HFFc6 (cell line): ENCODE measurements at regions not wholly inside any gene's neighbourhood (a gene's known extent, or its start where the extent isn't known, plus 50 kb on each side); places are given as distances from the start of the nearest gene placed in this dataset.
"Not testable (repeated sequence)": the region's sequence is repeated elsewhere in the genome, so short reads cannot be mapped to it uniquely, and the experiment has no call there.

Experiments
- DNase-seq: peaks from one replicate; pipeline ENCODE4 v3.0.0-alpha.2; 2018
- H3K27ac Mint-ChIP-seq: 2 replicates; pipeline ENCODE4 v1.8.0; 2020; ENCODE audit warnings: mild to moderate bottlenecking, mixed read lengths
- H3K27me3 Mint-ChIP-seq: 2 replicates; pipeline ENCODE4 v1.8.0; 2021; ENCODE audit warnings: mild to moderate bottlenecking, moderate library complexity, mixed read lengths; ENCODE audit not compliant: insufficient read depth
- H3K36me3 Mint-ChIP-seq: 2 replicates; pipeline ENCODE4 v1.8.0; 2021; ENCODE audit warnings: low read depth, mixed read lengths
- H3K4me1 Mint-ChIP-seq: 2 replicates; pipeline ENCODE4 v1.8.0; 2020; ENCODE audit warnings: low read depth, mixed read lengths
- H3K4me3 Mint-ChIP-seq: 2 replicates; pipeline ENCODE4 v1.8.0; 2020; ENCODE audit warnings: mild to moderate bottlenecking, moderate library complexity, mixed read lengths
- H3K9me3 Mint-ChIP-seq: 2 replicates; pipeline ENCODE4 v1.8.0; 2020; ENCODE audit warnings: mild to moderate bottlenecking, mixed read lengths
- TF ChIP-seq, protein P1 (sequence below): fragments of 200-600 bp; sonication (generic); IDR thresholded peaks from 2 replicates; pipeline ENCODE4 v1.5.0; 2021; ENCODE audit warnings: antibody characterized with exemption, mild to moderate bottlenecking

GRCh38 chr11:19615341-19616183 lies 97.1 kb upstream of the NAV2 start:
- DNase-seq, result no peak

GRCh38 chr11:19614370-19614940 lies 98.2 kb upstream of the NAV2 start:
- no peak overlapping the region for H3K27ac Mint-ChIP-seq
- H3K4me1 Mint-ChIP-seq, result peaks cover 15% of the 10 kb centered on the region
- H3K27me3 Mint-ChIP-seq, result peaks cover 3% of the 10 kb centered on the region
- TF ChIP-seq, protein P1, sequence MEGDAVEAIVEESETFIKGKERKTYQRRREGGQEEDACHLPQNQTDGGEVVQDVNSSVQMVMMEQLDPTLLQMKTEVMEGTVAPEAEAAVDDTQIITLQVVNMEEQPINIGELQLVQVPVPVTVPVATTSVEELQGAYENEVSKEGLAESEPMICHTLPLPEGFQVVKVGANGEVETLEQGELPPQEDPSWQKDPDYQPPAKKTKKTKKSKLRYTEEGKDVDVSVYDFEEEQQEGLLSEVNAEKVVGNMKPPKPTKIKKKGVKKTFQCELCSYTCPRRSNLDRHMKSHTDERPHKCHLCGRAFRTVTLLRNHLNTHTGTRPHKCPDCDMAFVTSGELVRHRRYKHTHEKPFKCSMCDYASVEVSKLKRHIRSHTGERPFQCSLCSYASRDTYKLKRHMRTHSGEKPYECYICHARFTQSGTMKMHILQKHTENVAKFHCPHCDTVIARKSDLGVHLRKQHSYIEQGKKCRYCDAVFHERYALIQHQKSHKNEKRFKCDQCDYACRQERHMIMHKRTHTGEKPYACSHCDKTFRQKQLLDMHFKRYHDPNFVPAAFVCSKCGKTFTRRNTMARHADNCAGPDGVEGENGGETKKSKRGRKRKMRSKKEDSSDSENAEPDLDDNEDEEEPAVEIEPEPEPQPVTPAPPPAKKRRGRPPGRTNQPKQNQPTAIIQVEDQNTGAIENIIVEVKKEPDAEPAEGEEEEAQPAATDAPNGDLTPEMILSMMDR, result no peak
- H3K9me3 Mint-ChIP-seq, result peaks cover 32% of the 10 kb centered on the region
- peaks cover 31% of the 10 kb centered on the region for H3K36me3 Mint-ChIP-seq
- DNase-seq, result no peak
- no peak overlapping the region for H3K4me3 Mint-ChIP-seq

More at GRCh38 chr11:19615341-19616183, 97.1 kb upstream of the NAV2 start:
- Mint-ChIP-seq H3K27ac (no peak overlapping the region), H3K27me3 (peaks cover 2% of the 10 kb centered on the region), H3K36me3 (peaks cover 31% of the 10 kb centered on the region), H3K4me3 (no peak overlapping the region), H3K4me1 (peaks cover 15% of the 10 kb centered on the region), H3K9me3 (peaks cover 32% of the 10 kb centered on the region)
- TF ChIP-seq, protein P1, result no peak

GRCh38 chr11:19612025-19612424 lies 100.6 kb upstream of the NAV2 start:
- DNase-seq, H3K4me3 Mint-ChIP-seq, H3K27ac Mint-ChIP-seq, H3K27me3 Mint-ChIP-seq: not testable (repeated sequence)
- Mint-ChIP-seq H3K4me1 (peaks cover 27% of the 10 kb centered on the region), H3K36me3 (peaks cover 21% of the 10 kb centered on the region), H3K9me3 (peaks cover 30% of the 10 kb centered on the region)

GRCh38 chr11:19607656-19608360 lies 104.8 kb upstream of the NAV2 start:
- peaks cover 11% of the 10 kb centered on the region for H3K27me3 Mint-ChIP-seq
- peaks cover 30% of the 10 kb centered on the region for H3K9me3 Mint-ChIP-seq
- DNase-seq, result no peak
- TF ChIP-seq, protein P1, result no peak
- no peak overlapping the region for H3K27ac Mint-ChIP-seq
- H3K4me1 Mint-ChIP-seq, result peaks cover 15% of the 10 kb centered on the region
- no peak overlapping the region for H3K4me3 Mint-ChIP-seq
- H3K36me3 Mint-ChIP-seq, result peaks cover 29% of the 10 kb centered on the region

GRCh38 chr11:19606856-19607655 lies 105.6 kb upstream of the NAV2 start:
- DNase-seq, result no peak
- TF ChIP-seq, protein P1, result no peak
- Mint-ChIP-seq H3K9me3 (peaks cover 22% of the 10 kb centered on the region), H3K4me1 (peaks cover 22% of the 10 kb centered on the region), H3K27me3 (peaks cover 11% of the 10 kb centered on the region), H3K36me3 (peaks cover 21% of the 10 kb centered on the region), H3K4me3 (no peak overlapping the region), H3K27ac (no peak overlapping the region)
